ENCODE measurements at regions not wholly inside any gene's neighbourhood (a gene's known extent, or its start where the extent isn't known, plus 50 kb on each side); places are given as distances from the start of the nearest gene placed in this dataset.
"Not testable (repeated sequence)": the region's sequence is repeated elsewhere in the genome, so short reads cannot be mapped to it uniquely, and the experiment has no call there.

GRCh38 chr3:67244130-67244529 lies 246.0 kb downstream of the KBTBD8 start:
- no peak overlapping the region for H3K27ac Mint-ChIP-seq (ENCODE audit: unreplicated experiment)

DNA sequence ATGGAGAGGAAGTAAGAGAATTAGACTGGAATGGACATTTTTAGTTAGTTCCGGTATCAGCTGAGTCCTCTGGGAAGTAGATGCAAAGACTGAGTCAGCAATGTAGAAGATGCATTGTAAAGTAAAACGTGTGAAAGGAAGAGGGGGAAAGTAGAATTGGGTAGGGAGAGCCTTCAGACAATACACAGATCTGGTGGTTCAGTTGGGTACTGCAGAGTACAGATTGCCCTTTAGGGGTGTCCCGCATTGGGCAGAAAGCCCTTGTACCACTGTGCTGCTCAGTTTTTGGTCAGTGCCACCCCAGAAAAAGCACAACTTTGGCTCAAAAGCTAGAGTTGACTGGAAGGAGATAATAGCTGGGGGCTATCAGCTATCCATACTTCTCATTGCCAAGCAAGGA lies 247.4 kb downstream of the KBTBD8 start:
- H3K36me3 Mint-ChIP-seq (ENCODE audit: low read depth): no peaks in the 10 kb centered on the region
- H3K4me3 Mint-ChIP-seq (ENCODE audit: unreplicated experiment): no peak overlapping the region
- no peak overlapping the region for H3K27ac Mint-ChIP-seq (ENCODE audit: unreplicated experiment)
- H3K9me3 Mint-ChIP-seq (ENCODE audit: low read depth): no peaks in the 10 kb centered on the region
- H3K27me3 Mint-ChIP-seq (ENCODE audit: low read depth): peaks cover 5% of the 10 kb centered on the region
- no peak for TF ChIP-seq CTCF (IDR thresholded peaks at IDR 0.05)
- H3K4me1 Mint-ChIP-seq (ENCODE audit: low read depth): no peaks in the 10 kb centered on the region
- DNase-seq (ENCODE audit: low spot score): no peak

More at GRCh38 chr3:67244130-67244529, 246.0 kb downstream of the KBTBD8 start:
- H3K4me1 Mint-ChIP-seq (ENCODE audit: low read depth): no peaks in the 10 kb centered on the region
- H3K4me3 Mint-ChIP-seq (ENCODE audit: unreplicated experiment): no peak overlapping the region
- peaks cover 5% of the 10 kb centered on the region for H3K27me3 Mint-ChIP-seq (ENCODE audit: low read depth)
- no peak for TF ChIP-seq CTCF (IDR thresholded peaks at IDR 0.05)
- no peaks in the 10 kb centered on the region for H3K9me3 Mint-ChIP-seq (ENCODE audit: low read depth)
- DNase-seq (ENCODE audit: low spot score): no peak
- H3K36me3 Mint-ChIP-seq (ENCODE audit: low read depth): no peaks in the 10 kb centered on the region

DNA sequence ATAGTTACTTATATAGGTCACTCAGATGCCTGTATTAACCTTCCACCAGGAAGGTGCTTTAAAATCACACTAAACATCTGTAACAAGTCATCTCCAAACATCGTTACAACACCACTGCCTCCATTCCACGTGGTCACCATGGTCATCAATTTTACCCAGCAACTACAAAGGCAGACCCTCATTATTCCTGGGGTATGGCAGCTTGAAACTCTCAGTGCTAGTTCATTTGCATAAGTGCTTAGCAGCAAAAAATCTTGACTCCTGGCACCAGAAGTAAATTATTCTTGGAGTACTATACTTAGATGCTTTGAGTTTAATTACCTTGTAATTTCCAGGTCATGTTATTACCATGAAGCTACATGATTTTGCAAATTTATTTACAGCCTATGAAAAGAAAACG lies 250.6 kb downstream of the KBTBD8 start:
- Mint-ChIP-seq H3K4me1 (ENCODE audit: low read depth) (no peaks in the 10 kb centered on the region), H3K4me3 (ENCODE audit: unreplicated experiment) (no peak overlapping the region), H3K27me3 (ENCODE audit: low read depth) (no peaks in the 10 kb centered on the region), H3K36me3 (ENCODE audit: low read depth) (no peaks in the 10 kb centered on the region), H3K9me3 (ENCODE audit: low read depth) (peaks cover 6% of the 10 kb centered on the region), H3K27ac (ENCODE audit: unreplicated experiment) (no peak overlapping the region)
- no peak for DNase-seq (ENCODE audit: low spot score)
- no peak for TF ChIP-seq CTCF (IDR thresholded peaks at IDR 0.05)

GRCh38 chr3:67252906-67253305 lies 254.8 kb downstream of the KBTBD8 start:
- not testable (repeated sequence) for H3K36me3 Mint-ChIP-seq (ENCODE audit: low read depth); H3K4me3 Mint-ChIP-seq (ENCODE audit: unreplicated experiment); H3K27me3 Mint-ChIP-seq (ENCODE audit: low read depth); H3K27ac Mint-ChIP-seq (ENCODE audit: unreplicated experiment); H3K4me1 Mint-ChIP-seq (ENCODE audit: low read depth); DNase-seq (ENCODE audit: low spot score)
- peaks cover 26% of the 10 kb centered on the region for H3K9me3 Mint-ChIP-seq (ENCODE audit: low read depth)

GRCh38 chr3:67278015-67278618 lies 280.0 kb downstream of the KBTBD8 start:
- Mint-ChIP-seq H3K4me3 (ENCODE audit: unreplicated experiment) (no peak overlapping the region), H3K4me1 (ENCODE audit: low read depth) (no peaks in the 10 kb centered on the region), H3K27ac (ENCODE audit: unreplicated experiment) (no peak overlapping the region), H3K9me3 (ENCODE audit: low read depth) (peaks cover 3% of the 10 kb centered on the region), H3K36me3 (ENCODE audit: low read depth) (no peaks in the 10 kb centered on the region), H3K27me3 (ENCODE audit: low read depth) (no peaks in the 10 kb centered on the region)
- no peak for TF ChIP-seq CTCF (IDR thresholded peaks at IDR 0.05)
- DNase-seq (ENCODE audit: low spot score): no peak

DNA sequence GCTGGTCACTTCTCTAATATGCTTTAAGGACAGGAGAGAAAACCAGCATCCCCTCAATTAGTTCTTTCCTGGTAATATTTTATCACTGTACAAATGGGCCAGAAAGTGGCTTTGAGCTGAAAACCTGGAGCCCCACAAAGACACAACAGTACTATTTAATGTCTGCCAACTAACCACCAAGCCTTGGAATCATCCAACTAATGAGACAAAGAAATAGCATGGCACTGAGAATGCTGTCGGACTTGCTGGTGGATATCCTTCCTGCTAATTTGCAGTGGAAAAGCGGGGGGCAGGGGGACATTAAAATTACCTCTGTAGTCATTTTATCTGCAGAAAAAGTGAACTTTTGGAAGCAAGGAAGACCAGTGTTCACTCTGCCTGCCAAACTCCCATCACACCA lies 288.5 kb downstream of the KBTBD8 start:
- no peak for TF ChIP-seq CTCF (IDR thresholded peaks at IDR 0.05)
- Mint-ChIP-seq H3K27me3 (ENCODE audit: low read depth) (peaks cover 4% of the 10 kb centered on the region), H3K27ac (ENCODE audit: unreplicated experiment) (no peak overlapping the region), H3K4me3 (ENCODE audit: unreplicated experiment) (no peak overlapping the region), H3K36me3 (ENCODE audit: low read depth) (no peaks in the 10 kb centered on the region), H3K9me3 (ENCODE audit: low read depth) (no peaks in the 10 kb centered on the region), H3K4me1 (ENCODE audit: low read depth) (peaks cover 8% of the 10 kb centered on the region)
- no peak for DNase-seq (ENCODE audit: low spot score)
